ENCODE measurements at regions not wholly inside any gene's neighbourhood (a gene's known extent, or its start where the extent isn't known, plus 50 kb on each side); places are given as distances from the start of the nearest gene placed in this dataset.
A peak's percentile ranks its signal among the peaks of the same experiment; 100 is the strongest.
"Not testable (repeated sequence)": the region's sequence is repeated elsewhere in the genome, so short reads cannot be mapped to it uniquely, and the experiment has no call there.

DNA sequence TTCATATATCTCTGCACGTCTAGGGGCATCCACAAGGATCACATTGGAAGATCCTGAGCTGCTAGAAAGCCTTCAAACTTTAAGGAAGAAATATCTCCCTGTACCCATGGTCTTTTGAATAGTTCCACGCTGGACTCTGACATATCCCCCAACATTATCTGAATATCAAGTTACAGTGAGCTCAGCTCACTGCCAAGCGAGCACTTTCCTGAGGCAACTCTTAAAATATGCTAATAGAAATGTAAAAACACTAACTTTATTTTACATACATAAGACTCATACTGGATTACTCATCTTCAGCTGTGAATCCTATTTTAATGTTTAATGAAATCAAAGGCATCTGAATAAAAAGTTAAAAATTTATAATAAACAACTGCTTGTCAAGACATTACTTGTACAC, 420.2 kb upstream of the CCDC54 start:
- no peak for DNase-seq

DNA sequence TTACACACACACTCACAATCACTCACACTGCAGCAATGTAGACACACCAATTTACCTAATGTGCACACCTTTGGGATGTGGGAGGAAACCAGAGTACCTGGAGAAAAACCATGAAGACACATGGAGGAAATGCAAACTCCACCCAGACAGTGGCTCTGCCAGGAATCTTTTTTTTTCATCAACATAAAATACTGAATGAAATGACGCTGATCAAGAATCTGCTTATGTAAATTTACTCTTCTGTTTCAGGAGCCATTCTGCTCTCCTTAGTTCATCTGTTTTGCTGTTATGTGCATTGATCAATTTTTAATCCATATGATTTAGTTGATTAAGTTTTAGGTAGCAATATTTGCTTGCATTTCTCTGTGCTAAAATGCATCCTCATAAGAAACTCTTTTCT, 414.2 kb upstream of the CCDC54 start:
- no peak for DNase-seq

DNA sequence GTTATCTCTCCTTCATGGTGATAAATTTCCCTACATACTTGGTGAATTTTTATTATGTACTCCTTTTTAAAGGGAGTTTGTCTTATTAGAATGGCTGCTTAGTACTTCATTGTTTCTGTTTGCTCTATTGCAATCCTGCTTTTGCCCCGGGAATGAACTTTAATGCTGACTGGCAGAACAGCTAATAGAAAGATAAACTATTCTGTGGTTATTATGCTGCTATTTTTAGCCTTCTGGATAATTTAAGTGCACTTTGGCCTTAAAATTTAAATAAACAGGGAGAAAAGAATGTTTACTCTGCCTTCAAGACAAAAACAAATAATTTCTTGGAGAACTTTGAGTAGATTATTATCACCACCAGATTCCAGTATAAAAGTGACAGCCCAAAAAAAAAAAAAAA, 413.8 kb upstream of the CCDC54 start:
- no peak for DNase-seq

DNA sequence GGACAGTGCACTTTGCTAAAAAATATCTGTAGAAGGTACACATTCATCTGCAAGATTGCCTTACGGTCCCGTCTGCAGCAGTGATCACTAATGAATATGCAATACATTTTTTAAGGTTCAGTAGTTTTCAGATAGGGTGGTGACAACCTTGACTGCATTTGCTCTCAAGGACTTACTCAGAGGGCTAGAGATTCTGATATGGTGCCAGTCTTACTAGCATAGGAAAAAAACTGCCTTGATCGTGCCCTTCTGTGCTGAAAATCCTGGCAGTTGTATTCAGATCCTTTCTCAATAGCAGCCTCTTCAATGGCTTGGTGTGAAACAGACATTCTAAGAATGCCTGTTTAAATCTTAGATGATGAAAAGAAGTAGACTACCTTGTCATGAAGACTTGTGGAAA, 411.9 kb upstream of the CCDC54 start:
- DNase-seq = no peak

DNA sequence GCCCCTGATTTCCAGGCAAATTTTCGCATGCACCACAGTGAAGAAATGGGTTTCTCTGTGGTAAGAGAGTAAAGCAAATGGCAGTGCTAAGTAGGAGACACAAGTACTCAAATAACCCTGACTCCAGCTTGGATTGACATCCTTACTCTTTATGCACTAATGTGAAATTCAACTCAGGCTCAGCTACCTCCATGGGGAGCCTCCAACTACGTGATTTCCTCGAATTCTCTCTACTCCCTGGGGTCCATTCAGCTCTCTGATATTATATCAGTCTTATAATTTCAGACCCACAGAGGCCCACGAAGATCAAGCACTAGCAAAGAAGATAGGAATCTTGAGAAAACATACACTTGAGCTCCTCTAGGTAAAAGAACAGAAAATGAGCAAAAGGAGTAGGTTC, 407.6 kb upstream of the CCDC54 start:
- DNase-seq = no peak

DNA sequence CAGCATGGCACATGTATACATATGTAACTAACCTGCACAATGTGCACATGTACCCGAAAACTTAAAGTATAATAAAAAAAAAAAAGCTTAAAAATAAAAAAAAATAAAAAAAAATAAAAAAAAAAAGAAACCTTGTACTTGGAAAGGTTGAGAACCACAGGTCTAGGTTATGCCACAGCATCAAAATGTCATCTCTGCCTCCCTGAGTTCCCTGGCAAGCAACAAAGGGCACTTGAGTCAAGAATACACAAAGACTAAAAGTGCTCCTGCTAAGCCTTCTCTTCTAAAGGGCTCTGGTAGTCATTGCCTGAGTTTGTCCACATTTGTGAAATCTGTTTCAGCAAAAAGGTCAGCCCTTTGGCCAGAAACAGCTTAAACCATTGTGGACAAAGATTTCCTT, 395.8 kb upstream of the CCDC54 start:
- no peak for DNase-seq

DNA sequence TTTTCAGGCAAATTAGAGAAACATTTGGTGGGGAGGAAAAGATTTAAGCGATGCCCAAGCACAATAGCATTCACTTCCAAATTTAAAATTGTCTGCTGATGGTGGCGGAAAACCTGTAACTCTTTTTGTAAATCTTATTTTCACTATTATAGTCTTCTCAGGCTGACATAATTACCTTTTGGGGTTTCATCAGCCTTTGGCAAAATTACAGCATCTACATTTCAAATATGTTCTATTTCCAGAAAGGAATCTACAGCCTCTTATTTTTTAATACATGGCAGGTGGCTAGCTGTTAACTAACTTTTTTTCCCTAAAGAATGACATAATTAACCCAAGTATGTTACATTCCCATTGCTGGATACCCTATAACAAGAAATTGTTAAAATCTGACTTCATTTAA, 391.5 kb upstream of the CCDC54 start:
- DNase-seq = no peak

DNA sequence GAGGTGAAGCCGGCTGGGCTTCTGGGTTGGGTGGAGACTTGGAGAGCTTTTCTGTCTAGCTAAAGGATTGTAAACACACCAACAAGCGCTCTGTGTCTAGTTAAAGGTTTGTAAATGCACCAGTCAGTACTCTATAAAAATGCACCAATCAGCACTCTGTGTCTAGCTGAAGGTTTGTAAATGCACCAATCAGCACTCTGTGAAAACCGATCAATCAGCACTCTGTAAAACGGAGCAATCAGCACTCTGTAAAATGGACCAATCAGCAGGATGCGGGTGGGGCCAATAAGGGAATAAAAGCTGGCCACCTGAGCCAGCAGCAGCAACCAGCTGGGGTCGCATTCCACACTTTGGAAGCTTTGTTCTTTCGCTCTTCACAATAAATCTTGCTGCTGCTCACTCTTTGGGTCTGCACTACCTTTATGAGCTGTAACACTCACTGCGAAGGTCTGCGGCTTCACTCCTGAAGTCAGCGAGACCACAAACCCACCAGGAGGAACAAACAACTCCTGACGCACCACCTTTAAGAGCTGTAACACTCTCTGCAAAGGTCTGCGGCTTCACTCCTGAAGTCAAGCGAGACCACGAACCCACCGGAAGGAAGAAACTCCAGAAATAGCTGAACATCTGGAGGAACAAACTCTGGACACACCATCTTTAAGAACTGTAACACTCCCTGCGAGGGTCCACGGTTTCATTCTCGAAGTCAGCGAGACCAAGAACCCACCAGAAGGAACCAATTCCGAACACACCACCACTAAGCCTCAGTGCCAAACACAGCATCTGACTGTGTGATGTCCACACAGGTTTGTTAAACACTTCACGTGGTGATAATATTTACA, 378.2 kb upstream of the CCDC54 start:
- not testable (repeated sequence) for DNase-seq

DNA sequence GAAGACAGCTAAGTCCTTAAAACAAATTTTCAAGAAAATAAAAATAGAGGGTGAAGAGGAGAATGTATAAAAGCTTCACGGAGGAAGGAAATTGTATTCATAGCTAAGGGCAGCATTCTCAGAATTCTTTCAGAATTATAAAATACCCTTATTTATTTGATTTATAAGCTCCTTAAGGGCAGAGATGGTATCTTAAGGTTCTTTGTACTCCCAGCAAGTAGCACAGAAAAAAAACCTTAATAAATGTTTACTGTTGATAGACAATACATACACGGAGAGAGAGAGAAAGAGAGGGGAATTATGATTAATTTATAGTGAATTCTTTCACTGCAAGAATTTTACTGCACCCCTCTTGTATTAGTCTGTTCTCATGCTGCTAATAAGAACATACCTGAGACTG, 375.6 kb upstream of the CCDC54 start:
- DNase-seq = no peak

DNA sequence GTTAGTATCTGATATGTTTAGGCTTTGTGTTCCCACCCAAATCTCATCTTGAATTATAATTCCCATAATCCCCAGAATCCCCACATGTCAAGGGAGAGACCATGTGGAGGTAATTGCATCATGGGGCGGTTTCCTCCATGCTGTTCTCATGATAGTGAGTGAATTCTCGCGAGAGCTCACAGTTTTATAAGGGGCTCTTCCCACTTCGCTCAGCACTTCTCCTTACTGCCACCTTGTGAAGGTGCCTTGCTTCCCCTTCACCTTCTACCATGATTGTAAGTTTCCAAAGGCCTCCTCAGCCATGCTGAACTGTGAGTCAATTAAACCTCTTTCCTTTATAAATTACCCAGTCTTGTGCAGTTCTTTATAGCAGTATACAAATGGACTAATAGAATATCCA, 371.9 kb upstream of the CCDC54 start:
- DNase-seq = not testable (repeated sequence)

DNA sequence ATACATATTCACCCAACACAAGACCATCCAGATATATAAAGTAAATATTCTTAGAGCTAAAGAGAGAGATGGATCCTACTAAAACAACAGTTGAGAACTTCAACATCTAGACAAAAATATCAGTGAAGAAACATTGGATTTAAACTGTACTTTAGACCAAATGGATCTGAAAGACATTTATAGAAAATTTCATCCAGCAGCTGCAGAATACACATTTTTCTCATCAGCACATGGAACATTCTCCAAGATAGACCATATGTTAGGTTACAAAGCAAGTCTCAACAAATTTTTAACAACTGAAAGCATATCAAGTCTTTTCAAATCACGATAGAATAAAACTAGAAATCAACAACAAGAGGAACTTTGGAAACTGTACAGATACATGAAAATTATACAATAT, 369.0 kb upstream of the CCDC54 start:
- DNase-seq = no peak

DNA sequence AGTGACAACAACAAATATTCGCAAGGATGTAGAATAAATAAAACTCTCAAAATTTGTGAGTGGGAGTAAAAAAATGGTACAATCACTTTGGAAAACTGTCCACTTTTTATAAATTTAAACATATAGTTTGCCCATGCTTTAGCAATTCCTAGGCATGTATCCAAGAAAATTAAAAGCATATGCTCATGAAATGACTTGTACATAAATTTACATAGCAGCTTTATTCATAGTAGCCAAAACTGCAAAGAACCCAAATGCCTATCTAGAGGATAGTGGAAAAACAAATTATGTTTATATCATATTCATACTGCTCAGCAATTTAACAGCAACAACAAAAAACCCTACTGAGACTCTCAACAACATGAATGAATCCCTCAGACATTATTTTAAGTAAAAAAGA, 363.6 kb upstream of the CCDC54 start:
- DNase-seq = no peak

DNA sequence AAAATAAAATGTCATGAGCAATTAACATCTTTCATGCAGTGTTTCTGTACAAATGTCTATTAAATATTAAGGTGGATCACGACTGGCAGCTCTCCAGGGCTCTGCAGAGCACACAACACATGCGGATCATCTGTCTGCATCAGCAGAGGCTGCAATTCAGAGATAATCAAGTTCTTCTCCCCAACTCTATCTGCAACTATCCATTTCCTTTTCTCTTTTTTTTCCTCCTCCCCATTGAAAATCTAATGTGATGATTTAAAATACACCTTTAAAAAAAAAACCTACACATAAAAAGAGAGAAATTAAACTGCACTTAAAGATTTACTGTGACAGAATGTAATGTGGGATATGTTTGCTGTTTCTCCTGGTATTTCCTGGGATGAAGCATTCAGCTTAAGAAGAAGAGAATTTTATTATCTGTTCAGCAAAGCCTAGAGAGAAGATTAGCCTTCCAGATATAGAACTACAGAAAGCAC, 352.6 kb upstream of the CCDC54 start:
- peak; percentile 45 for DNase-seq

DNA sequence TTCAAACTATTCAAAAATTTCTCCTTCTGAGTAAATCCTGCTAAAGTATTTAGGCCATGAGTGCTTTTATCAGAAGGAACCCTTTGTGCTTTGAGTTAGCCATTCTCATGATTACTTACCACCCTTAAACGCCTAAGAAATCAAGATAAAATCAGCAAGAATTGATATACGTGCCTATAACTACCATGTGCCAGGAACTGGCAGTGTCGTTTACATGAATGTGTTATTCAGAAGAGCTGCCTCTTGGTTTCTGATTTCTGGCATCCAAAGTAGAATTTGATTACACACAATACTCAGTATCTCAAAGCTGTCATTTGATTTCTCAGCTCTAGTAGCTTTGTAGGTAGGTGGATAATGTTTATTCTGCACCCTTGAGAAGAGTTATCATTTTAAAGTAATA, 351.3 kb upstream of the CCDC54 start:
- no peak for DNase-seq

DNA sequence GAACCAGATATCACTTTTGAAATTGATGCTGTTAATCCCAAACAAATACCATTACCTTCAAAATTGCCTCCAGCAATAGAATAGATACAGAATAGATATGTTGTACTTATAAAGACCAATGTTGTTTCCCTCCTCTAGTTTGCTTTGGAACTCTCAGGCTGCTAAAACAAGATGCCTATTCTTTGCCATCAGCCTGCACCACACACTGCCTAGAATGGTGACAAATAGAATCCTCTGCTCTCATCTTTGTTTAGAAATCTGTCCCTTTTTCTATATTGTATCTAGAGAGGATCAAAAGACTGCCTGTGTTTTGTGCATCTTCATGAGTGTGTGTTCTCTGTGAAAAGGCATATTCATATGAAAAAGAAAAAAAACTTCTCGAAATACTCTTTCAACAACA, 349.2 kb upstream of the CCDC54 start:
- no peak for DNase-seq

DNA sequence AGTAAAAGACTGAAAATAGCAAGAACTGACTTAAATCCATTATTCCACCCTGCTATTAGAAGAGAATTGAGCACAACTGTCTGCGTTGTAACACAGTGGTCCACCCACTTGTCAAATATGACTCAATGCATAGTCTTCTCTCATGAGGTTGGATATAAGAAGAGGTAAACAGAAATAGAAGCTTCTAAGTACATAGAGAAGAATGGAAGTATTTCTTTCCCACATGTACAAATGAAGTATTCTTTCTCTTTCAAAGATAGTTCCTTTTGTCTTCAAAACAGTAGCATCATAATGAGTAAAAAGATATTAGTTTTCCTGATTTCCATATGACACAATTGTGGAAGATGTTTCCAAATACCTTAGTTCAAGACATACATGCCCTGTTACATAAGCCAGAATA, 348.6 kb upstream of the CCDC54 start:
- no peak for DNase-seq

DNA sequence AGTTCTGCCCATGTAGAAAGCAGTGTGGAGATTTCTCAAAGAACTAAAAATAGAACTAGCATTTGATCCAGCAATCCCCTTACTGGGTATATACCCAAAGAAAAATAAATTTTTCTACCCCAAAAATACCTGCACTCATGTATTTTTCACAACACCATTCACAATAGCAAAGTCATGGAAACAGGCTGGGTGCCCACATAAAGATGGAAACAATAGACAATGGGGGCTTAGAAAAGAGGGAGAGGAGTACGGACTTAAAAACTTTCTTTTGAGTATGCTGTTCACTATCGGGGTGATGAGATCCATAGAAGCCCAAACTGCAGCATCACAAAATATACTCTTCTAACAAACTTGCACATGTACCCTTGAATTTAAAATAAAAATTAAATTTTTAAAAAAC, 345.1 kb upstream of the CCDC54 start:
- no peak for DNase-seq

DNA sequence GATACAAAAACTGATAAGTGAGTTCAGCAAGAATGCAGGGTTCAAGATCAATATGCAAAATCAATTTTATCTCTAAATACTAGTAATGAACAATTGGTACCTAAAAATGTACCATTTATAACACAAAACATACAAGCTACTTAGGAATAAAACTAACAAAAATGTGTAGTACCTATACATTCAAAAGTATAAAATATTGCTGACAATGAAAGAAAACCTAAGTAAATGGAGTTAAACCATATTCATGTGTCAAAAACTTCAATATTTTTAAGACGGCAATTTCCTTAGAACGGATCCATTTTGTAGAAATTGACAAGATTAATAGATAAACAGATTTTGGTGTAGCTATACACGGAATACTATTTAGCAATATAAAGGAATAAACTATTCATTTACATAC, 343.1 kb upstream of the CCDC54 start:
- no peak for DNase-seq

DNA sequence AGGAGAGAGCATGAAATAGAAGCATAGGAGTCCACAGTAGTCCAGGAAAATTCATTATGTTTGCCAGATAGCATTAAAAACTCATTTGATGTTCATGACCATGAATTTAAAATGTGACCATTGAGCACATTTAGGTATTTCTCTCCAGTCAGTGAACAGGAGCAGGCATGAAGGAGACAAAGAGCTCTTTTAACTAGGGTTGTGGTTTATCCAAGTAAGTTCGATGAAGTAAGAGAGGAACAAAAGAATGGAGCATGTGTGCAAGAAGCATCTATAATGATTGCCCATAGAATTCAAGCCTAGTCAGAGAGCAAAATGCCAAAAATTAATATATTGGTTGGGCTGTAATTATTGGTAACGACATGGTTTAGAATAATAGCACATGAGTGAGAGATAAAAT, 342.1 kb upstream of the CCDC54 start:
- no peak for DNase-seq

DNA sequence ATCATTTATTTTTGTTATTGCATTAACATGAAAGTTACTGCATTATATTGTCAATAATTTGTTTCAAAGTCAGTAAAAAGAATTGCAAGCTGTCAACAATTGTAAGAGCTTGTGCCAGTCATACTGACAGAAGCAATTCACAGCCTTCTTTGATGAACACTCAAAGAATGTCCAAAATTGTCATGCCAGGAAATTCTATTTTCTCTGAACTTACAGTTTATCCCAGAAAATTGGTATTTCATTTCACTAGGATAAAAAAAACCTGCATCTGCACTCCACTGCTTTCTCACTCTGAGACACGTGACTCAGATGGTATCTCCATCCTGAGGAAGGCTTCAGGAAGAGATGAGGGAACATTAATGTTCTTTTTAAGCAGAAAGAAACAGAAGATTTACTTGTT, 332.6 kb upstream of the CCDC54 start:
- no peak for DNase-seq

DNA sequence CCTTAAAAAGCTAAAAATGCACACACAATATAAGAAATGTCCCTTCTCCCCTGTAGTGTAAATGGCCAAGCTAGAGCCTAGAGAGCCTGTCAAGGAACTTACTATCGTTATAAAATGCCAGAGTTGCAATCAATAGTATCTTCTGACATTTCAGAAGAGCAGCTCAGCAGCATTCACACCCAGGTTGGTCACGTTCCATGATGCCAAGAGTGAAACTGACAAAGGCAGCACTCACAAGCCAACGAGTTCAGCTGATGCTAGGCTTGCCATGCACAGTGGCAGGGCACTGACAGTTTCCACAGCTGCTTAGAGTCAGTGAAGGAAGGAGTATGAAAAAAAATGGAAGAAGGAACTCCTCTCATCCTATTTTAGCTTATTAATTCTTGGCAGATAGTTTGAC, 331.4 kb upstream of the CCDC54 start:
- no peak for DNase-seq

DNA sequence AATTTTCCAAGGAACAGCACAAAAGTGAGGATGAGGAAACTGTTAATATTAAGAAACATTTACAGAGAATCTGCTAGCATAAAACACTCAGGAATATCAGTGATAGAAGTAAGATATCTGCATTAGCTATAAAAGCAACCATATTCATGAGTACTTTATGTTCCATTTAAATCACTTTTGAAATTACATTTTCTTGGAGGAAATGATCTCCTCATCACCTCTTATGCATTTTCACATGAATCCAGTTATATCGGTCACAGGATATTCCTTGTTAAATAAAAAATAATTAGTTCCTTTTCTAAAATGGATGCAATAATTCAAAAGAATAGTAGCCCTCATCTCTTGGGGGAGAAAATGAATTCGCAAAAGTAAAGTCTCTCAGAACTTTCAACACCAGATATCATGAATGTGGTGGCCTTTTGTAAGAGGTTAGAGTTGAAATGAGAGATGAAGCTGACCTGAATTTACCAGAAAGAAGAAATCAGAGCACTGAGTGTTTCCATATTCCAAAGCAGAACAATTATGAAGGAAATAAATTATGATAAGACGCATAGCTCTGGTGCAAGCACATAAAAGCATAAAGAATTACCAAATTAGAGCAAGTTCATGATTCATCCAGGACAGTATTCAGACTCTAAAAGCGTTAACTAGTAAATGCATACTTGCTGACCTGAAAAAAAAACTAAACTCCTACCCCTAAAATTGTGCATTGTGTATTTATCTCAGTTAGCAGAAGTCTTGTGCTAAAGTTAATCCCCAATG, 321.9 kb upstream of the CCDC54 start:
- DNase-seq = no peak

DNA sequence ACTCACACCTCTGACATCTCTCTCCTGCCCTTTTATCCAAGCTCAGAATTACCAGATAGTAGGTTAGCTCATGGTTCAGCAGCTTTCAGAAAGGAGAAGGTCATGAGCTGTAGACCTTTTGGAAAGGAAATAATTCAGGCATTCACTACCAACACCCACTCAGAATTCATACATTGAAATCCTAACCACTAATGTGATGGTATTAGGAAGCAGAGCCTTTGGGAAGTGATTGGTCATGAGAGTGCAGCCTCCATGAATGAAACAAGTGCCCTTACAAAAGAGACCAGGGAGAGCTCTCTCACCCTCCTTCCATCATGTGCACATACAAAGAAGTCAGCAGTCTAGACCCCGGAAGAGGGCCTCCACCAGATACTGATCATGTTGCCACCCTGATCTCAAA, 315.8 kb upstream of the CCDC54 start:
- DNase-seq = no peak

DNA sequence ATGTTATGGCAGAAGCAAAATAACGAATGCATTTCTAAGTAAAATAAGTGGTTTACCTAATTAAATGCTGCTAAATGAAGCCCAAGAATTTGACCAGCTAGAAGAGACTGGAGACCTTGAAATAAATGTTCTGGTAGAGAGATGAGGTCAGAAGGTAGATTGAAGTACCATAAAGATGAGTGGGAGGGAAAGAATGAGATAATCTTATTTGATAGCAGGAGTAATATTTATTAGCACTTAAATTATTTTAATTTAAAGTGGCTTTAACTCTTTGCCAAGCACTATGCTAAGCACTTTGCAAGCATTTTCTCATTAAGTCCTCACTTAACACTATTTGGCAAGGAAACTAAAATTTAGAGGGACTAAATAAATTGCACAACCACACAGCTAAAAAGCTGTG, 314.9 kb upstream of the CCDC54 start:
- no peak for DNase-seq

DNA sequence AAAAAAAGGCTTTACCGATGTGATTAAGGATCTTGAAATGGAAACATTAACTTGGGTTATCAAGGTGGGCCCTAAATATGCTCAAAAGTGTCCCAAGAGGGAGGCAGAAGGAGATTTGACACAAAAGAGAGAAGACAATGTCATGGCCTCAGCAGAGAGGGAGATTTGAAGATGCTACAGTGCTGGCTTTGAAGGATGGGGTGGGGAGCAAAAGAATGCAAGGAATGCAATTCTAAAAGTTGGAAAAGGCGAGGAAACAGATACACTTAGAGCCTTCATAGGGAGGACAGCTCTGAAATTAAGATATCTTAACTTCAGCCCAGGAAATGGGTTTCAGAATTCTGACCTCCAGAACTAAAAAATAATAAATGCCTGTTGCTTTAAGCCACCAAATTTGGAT, 314.5 kb upstream of the CCDC54 start:
- DNase-seq = no peak

Measured in COR-L47 (cell line).